Activated naive CD8-positive, alpha-beta T cell treated with anti-CD3 and anti-CD28 coated beads, Interleukin-2, amount 50 U/mL, for 24 hours (primary cell): ENCODE measurements at regions not wholly inside any gene's neighbourhood (a gene's known extent, or its start where the extent isn't known, plus 50 kb on each side); places are given as distances from the start of the nearest gene placed in this dataset.

Experiments
- ATAC-seq: fragments of 150-1000 bp; cut with Tn5 transposase; one replicate; pipeline ENCODE4 v1.10.0; 2021
- DNase-seq: peaks from one replicate; pipeline ENCODE4 v3.0.0; 2021
- H3K27ac Mint-ChIP-seq: one replicate; pipeline ENCODE4 v1.8.0; 2021; ENCODE audit warnings: mild to moderate bottlenecking, mixed read lengths
- H3K27me3 Mint-ChIP-seq: one replicate; pipeline ENCODE4 v1.8.0; 2021; ENCODE audit warnings: mixed read lengths
- H3K36me3 Mint-ChIP-seq: one replicate; pipeline ENCODE4 v1.8.0; 2021; ENCODE audit warnings: low read depth, mixed read lengths
- H3K4me1 Mint-ChIP-seq: one replicate; pipeline ENCODE4 v1.8.0; 2021; ENCODE audit warnings: mixed read lengths
- H3K4me3 Mint-ChIP-seq: one replicate; pipeline ENCODE4 v1.8.0; 2021; ENCODE audit warnings: mild to moderate bottlenecking, moderate library complexity, mixed read lengths
- H3K9me3 Mint-ChIP-seq: one replicate; pipeline ENCODE4 v1.8.0; 2021; ENCODE audit warnings: mixed read lengths

- ATAC-seq: no peak
- H3K4me1 Mint-ChIP-seq: peaks cover 8% of the 10 kb centered on the region
- DNase-seq: no peak
- H3K9me3 Mint-ChIP-seq: no peaks in the 10 kb centered on the region
- no peak overlapping the region for H3K27ac Mint-ChIP-seq
- peaks cover 15% of the 10 kb centered on the region for H3K27me3 Mint-ChIP-seq
- no peaks in the 10 kb centered on the region for H3K36me3 Mint-ChIP-seq
- no peak overlapping the region for H3K4me3 Mint-ChIP-seq
These were observed 86.0 kb downstream of the CCDC185 start for GRCh38 chr1:223479261-223479660.

- DNase-seq (no peak), ATAC-seq (no peak)
- no peaks in the 10 kb centered on the region for H3K9me3 Mint-ChIP-seq
- H3K4me1 Mint-ChIP-seq: peaks cover 8% of the 10 kb centered on the region
- no peaks in the 10 kb centered on the region for H3K36me3 Mint-ChIP-seq
- peaks cover 14% of the 10 kb centered on the region for H3K27me3 Mint-ChIP-seq
- H3K27ac Mint-ChIP-seq: no peak overlapping the region
- no peak overlapping the region for H3K4me3 Mint-ChIP-seq
These were observed 86.7 kb downstream of the CCDC185 start for GRCh38 chr1:223479718-223480425.

GRCh38 chr1:223482132-223482531, 88.9 kb downstream of the CCDC185 start:
- Mint-ChIP-seq H3K4me1 (peaks cover 8% of the 10 kb centered on the region), H3K27me3 (peaks cover 11% of the 10 kb centered on the region), H3K27ac (no peak overlapping the region), H3K9me3 (no peaks in the 10 kb centered on the region), H3K36me3 (no peaks in the 10 kb centered on the region), H3K4me3 (no peak overlapping the region)
- DNase-seq (no peak), ATAC-seq (no peak)

GRCh38 chr1:223482766-223483165, 89.6 kb downstream of the CCDC185 start:
- no peak overlapping the region for H3K4me3 Mint-ChIP-seq
- H3K9me3 Mint-ChIP-seq: no peaks in the 10 kb centered on the region
- peaks cover 5% of the 10 kb centered on the region for H3K27me3 Mint-ChIP-seq
- DNase-seq: no peak
- ATAC-seq: no peak
- H3K27ac Mint-ChIP-seq: no peak overlapping the region
- H3K36me3 Mint-ChIP-seq: no peaks in the 10 kb centered on the region
- H3K4me1 Mint-ChIP-seq: peaks cover 8% of the 10 kb centered on the region

GRCh38 chr1:223483511-223483910, 90.3 kb downstream of the CCDC185 start:
- Mint-ChIP-seq H3K4me3 (no peak overlapping the region), H3K9me3 (no peaks in the 10 kb centered on the region), H3K27ac (no peak overlapping the region), H3K27me3 (peaks cover 4% of the 10 kb centered on the region), H3K36me3 (no peaks in the 10 kb centered on the region), H3K4me1 (peaks cover 8% of the 10 kb centered on the region)
- no peak for DNase-seq
- no peak for ATAC-seq

- Mint-ChIP-seq H3K27ac (no peak overlapping the region), H3K9me3 (no peaks in the 10 kb centered on the region), H3K4me1 (peaks cover 8% of the 10 kb centered on the region), H3K36me3 (no peaks in the 10 kb centered on the region), H3K4me3 (no peak overlapping the region), H3K27me3 (no peaks in the 10 kb centered on the region)
- DNase-seq (no peak), ATAC-seq (no peak)
These were observed 93.2 kb downstream of the CCDC185 start for GRCh38 chr1:223486366-223486765.

- DNase-seq (no peak), ATAC-seq (no peak)
These were observed 94.0 kb downstream of the CCDC185 start for GRCh38 chr1:223486932-223487886.

GRCh38 chr1:223487887-223488259, 94.7 kb downstream of the CCDC185 start:
- ATAC-seq: no peak
- no peaks in the 10 kb centered on the region for H3K36me3 Mint-ChIP-seq
- no peak overlapping the region for H3K4me3 Mint-ChIP-seq
- no peaks in the 10 kb centered on the region for H3K9me3 Mint-ChIP-seq
- no peak for DNase-seq
- no peaks in the 10 kb centered on the region for H3K4me1 Mint-ChIP-seq
- H3K27ac Mint-ChIP-seq: no peak overlapping the region
- H3K27me3 Mint-ChIP-seq: no peaks in the 10 kb centered on the region

More at GRCh38 chr1:223486932-223487886, 94.0 kb downstream of the CCDC185 start:
- H3K27me3 Mint-ChIP-seq: no peaks in the 10 kb centered on the region
- no peaks in the 10 kb centered on the region for H3K9me3 Mint-ChIP-seq
- no peak overlapping the region for H3K27ac Mint-ChIP-seq
- peaks cover 7% of the 10 kb centered on the region for H3K4me1 Mint-ChIP-seq
- H3K36me3 Mint-ChIP-seq: no peaks in the 10 kb centered on the region
- no peak overlapping the region for H3K4me3 Mint-ChIP-seq

- DNase-seq (no peak), ATAC-seq (no peak)
- H3K27ac Mint-ChIP-seq: no peak overlapping the region
- H3K4me1 Mint-ChIP-seq: no peaks in the 10 kb centered on the region
- no peaks in the 10 kb centered on the region for H3K9me3 Mint-ChIP-seq
- no peaks in the 10 kb centered on the region for H3K36me3 Mint-ChIP-seq
- no peaks in the 10 kb centered on the region for H3K27me3 Mint-ChIP-seq
- no peak overlapping the region for H3K4me3 Mint-ChIP-seq
These were observed 96.2 kb downstream of the CCDC185 start for GRCh38 chr1:223489439-223489838.

- no peaks in the 10 kb centered on the region for H3K36me3 Mint-ChIP-seq
- DNase-seq (no peak), ATAC-seq (no peak)
- H3K27ac Mint-ChIP-seq: no peak overlapping the region
- no peaks in the 10 kb centered on the region for H3K27me3 Mint-ChIP-seq
- no peaks in the 10 kb centered on the region for H3K4me1 Mint-ChIP-seq
- H3K4me3 Mint-ChIP-seq: no peak overlapping the region
- H3K9me3 Mint-ChIP-seq: no peaks in the 10 kb centered on the region
These were observed 97.0 kb downstream of the CCDC185 start for GRCh38 chr1:223490256-223490655.
